GM12874 (cell line): ENCODE measurements at regions not wholly inside any gene's neighbourhood (a gene's known extent, or its start where the extent isn't known, plus 50 kb on each side); places are given as distances from the start of the nearest gene placed in this dataset.

Experiments used
- TF ChIP-seq, protein P1 (sequence below): IDR thresholded peaks from 2 replicates; pipeline ENCODE4 v1.5.1; 2011; ENCODE audit warnings: low read depth, mild to moderate bottlenecking, control low read depth, low read length, moderate library complexity; ENCODE audit not compliant: insufficient read depth

DNA sequence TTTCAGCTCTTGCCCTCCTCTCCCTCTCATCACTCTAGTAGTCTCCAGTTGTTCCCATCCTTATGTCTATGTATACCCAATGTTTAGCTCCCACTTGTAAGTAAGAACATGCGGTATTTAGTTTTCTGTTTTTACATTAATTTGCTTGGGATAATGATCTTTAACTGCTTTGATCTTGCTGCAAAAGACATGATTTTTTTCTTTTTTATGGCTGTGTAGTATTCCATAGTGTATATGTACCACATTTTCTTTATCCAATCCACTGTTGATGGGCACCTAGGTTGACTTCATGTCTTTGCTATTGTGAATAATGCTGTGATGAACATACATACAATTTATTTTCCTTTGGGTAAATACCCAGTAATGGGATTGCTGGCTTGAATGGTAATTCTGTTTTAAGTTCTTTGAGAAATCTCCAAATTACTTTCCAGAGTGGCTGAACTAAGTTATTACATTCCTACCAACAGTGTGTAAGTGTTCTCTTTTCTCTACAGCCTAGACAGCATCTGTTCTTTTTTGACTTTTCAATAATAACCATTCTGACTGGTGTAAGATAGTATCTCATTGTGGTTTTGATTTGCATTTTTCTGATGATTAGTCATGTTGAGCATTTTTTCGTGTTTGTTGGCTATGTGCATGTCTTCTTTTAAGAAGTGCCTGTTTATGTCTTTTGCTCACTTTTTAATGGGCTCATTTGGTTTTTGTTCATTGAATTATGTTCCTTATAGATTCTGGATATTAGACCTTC, 179.6 kb upstream of the SLC39A10 start:
- TF ChIP-seq, protein P1, sequence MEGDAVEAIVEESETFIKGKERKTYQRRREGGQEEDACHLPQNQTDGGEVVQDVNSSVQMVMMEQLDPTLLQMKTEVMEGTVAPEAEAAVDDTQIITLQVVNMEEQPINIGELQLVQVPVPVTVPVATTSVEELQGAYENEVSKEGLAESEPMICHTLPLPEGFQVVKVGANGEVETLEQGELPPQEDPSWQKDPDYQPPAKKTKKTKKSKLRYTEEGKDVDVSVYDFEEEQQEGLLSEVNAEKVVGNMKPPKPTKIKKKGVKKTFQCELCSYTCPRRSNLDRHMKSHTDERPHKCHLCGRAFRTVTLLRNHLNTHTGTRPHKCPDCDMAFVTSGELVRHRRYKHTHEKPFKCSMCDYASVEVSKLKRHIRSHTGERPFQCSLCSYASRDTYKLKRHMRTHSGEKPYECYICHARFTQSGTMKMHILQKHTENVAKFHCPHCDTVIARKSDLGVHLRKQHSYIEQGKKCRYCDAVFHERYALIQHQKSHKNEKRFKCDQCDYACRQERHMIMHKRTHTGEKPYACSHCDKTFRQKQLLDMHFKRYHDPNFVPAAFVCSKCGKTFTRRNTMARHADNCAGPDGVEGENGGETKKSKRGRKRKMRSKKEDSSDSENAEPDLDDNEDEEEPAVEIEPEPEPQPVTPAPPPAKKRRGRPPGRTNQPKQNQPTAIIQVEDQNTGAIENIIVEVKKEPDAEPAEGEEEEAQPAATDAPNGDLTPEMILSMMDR: no peak

DNA sequence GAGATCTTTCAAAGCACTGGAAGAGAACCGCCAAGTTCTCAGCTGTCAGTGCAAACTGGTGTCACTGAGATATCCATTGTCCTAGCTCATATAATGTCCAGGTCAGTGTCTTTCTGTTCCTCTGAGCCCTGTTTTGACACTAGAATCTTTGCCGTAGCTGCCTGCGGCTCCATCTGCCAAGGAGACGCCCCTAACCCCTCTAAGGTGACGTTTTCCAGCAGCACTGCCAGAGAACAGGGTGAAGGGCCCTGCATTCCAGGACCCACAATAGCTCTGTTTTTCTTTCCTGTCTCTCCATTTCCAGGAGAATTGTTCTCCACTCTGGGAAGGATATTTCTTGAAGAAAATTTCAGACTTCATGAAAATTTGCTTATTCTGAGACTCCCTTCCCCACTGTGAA, 181.7 kb upstream of the SLC39A10 start:
- TF ChIP-seq, protein P1: no peak

DNA sequence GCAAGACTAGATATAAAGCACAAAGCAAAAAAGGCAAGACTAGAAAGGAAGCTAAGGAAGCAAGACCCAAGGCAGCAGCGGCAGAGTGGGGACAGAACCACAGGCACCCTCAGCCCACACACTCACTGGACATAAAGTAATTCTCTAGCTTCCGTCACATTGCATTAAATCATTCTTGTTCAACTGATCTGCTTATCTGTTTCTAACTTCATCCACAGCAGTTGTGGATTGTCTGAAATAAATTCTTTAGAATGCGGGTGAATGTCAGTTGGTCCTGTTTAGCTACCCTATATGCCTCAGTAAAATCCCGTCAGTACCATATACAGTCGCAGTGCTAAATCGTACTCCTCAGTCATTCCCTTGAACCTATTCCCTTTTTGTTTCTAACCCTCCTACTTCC, 183.2 kb upstream of the SLC39A10 start:
- TF ChIP-seq, protein P1: no peak

DNA sequence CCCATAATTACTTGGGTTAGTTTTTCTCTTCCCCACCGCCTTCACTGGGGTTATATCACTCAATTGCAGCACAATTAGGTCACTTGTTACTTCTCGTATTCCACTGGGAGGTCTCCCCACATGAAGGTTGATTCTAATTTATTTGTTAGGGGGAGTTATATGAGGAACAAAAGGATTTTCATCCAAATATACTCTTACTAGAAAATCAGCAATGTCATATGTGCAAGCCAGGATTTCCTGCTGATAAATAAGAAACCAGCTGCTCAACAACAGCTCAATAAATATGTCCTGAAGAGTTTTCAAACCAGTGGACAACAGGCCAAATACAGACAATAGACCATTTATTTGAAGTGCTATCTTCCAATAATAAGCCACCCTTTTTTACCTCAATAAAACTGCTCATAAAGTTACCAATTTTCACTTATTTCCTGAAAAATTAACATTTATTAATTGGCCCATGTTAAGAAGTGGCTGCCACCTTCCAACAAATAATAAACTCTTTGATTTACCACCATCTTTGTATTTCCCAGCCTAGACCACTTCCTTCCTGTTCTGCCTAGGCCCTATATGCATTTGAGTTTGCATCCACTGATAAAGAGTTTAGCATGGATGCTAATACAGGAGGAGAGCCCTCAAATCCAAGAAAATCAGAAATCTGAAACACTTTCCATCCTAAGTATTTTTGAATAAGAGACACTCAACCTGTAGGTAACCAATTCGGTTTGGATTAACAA, 184.4 kb upstream of the SLC39A10 start:
- TF ChIP-seq, protein P1: no peak

DNA sequence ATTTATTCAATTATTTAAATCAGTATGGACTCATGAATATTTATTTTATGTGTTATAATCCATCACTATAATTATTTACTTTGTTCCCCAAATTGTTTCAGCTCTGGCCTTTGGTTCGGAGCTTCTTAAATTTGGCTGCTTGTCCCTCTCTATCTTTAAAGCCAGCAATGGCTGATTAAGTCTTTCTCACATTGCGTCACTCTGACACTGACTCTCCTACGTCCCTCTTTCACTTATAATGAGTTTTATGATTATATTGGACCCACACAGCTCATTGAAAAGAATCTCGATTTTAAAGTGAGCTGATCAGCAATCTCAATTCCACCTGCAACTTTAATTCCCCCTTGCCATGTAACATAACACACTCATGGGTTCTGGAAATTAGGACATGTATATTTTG, 185.2 kb upstream of the SLC39A10 start:
- TF ChIP-seq, protein P1: no peak

DNA sequence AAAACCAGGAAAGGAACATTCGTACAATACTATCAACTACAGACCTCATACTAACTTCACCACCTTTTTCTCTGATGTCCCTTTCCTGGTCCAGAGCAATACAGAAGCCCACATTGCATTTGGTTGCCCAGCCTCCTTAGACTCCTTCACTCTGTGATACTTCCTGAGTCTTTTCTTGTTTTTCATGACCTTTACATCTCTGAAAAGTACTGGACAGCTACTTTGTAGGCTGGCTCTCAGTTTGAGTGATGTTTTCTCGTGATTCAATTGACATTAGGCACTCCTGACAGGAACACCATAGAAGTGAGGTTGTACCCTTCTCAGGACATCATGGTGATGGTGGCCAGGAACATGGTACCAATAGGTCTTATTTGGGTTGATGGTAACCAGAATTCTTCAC, 185.9 kb upstream of the SLC39A10 start:
- TF ChIP-seq, protein P1: no peak

DNA sequence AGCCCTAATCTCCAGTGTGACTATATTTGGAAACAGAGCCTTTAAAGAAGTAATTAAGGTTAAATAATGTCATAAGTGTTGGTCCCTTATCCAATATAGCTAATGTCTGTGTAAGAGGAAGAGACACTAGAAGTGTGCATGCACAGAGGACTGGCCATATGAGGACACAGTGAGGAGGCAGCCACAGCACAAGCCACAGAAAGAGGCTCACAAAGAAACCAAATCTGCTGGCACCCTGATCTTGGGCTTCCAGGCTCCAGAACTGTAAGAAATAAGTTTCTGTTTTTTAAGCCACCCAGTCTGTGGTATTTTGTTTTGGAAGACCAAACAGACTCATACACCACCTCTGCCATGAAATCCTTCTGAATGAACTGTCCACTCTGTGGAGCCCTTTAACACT, 186.4 kb upstream of the SLC39A10 start:
- TF ChIP-seq, protein P1: no peak
